ENCODE measurements at regions not wholly inside any gene's neighbourhood (a gene's known extent, or its start where the extent isn't known, plus 50 kb on each side); places are given as distances from the start of the nearest gene placed in this dataset.

DNA sequence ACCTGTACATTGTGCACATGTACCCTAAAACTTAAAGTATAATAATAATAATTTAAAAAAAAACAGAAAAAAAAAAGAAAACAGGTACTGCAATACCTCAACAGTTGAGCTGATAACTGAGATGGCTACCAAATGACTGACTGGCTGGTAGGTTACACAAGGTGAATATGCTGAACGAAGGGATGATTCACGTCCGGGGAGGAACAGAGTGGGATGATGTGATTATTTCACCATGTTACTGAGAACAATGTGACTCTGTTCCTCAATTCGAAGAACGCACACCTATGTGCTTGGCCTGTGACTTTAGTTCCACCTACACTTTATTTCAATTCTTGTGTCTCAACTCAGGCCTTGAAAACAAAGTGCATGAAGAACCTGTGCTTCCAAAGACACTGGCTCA, 111.7 kb downstream of the CXXC4 start:
- no peaks in the 10 kb centered on the region for H3K4me1 Mint-ChIP-seq (ENCODE audit: low read depth, unreplicated experiment)
- H3K4me3 ChIP-seq (ENCODE audit: insufficient read depth, low read depth, low read length) = no peak overlapping the region
- no peaks in the 10 kb centered on the region for H3K36me3 ChIP-seq (ENCODE audit: insufficient read depth, low read length)
- no peaks in the 10 kb centered on the region for H4K20me1 ChIP-seq (ENCODE audit: insufficient read depth, low read length)
- H3K4me2 ChIP-seq (ENCODE audit: low read length) = no peak overlapping the region
- no peaks in the 10 kb centered on the region for H3K27me3 ChIP-seq (ENCODE audit: insufficient read depth, low read length)
- no peaks in the 10 kb centered on the region for H3K79me2 ChIP-seq (ENCODE audit: insufficient read depth, low read length)
- no peak overlapping the region for H3K27ac Mint-ChIP-seq (ENCODE audit: unreplicated experiment)
- H3K36me3 Mint-ChIP-seq (ENCODE audit: low read depth, unreplicated experiment) = no peaks in the 10 kb centered on the region
- no peak for DNase-seq (ENCODE audit: low read depth)
- H2AFZ ChIP-seq (ENCODE audit: low read depth, low read length) = no peak overlapping the region
- H3K27ac ChIP-seq (ENCODE audit: low read depth, low read length) = no peak overlapping the region
- no peak overlapping the region for H3K4me3 Mint-ChIP-seq (ENCODE audit: unreplicated experiment)
- H3K9me3 ChIP-seq (ENCODE audit: insufficient read depth, low read depth, low read length) = no peaks in the 10 kb centered on the region
- H3K4me1 ChIP-seq (ENCODE audit: insufficient read depth, low read length) = no peaks in the 10 kb centered on the region
- no peak for TF ChIP-seq EZH2 (IDR thresholded peaks at IDR 0.05; ENCODE audit: insufficient read depth, low read length)
- TF ChIP-seq, protein P1, sequence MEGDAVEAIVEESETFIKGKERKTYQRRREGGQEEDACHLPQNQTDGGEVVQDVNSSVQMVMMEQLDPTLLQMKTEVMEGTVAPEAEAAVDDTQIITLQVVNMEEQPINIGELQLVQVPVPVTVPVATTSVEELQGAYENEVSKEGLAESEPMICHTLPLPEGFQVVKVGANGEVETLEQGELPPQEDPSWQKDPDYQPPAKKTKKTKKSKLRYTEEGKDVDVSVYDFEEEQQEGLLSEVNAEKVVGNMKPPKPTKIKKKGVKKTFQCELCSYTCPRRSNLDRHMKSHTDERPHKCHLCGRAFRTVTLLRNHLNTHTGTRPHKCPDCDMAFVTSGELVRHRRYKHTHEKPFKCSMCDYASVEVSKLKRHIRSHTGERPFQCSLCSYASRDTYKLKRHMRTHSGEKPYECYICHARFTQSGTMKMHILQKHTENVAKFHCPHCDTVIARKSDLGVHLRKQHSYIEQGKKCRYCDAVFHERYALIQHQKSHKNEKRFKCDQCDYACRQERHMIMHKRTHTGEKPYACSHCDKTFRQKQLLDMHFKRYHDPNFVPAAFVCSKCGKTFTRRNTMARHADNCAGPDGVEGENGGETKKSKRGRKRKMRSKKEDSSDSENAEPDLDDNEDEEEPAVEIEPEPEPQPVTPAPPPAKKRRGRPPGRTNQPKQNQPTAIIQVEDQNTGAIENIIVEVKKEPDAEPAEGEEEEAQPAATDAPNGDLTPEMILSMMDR (IDR thresholded peaks at IDR 0.05; ENCODE audit: insufficient read depth, low read depth, low read length) = no peak
- H3K9ac ChIP-seq (ENCODE audit: low read length) = no peak overlapping the region
- no peaks in the 10 kb centered on the region for H3K27me3 Mint-ChIP-seq (ENCODE audit: low read depth, unreplicated experiment)
- H3K9me3 Mint-ChIP-seq (ENCODE audit: unreplicated experiment) = peaks cover 2% of the 10 kb centered on the region
- no peak for FAIRE-seq

DNA sequence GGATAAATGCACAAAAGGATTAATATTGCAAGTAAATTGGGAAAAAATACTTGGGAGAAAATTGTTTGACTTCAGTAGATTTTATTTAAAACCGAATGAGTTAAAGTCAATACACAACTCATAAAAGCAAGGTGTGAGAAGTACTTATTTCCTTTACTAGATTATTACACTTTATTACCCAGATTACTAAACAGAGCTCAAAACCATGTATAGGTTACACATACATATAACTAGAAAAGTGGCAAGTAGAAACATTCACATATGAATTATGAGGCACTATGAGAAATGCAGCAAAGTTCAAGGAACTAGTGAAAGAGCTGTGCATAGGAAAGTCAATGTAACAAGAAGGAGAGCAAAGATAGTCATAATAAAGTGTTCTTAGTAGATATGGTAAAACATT, 113.0 kb downstream of the CXXC4 start:
- no peaks in the 10 kb centered on the region for H3K36me3 Mint-ChIP-seq (ENCODE audit: low read depth, unreplicated experiment)

DNA sequence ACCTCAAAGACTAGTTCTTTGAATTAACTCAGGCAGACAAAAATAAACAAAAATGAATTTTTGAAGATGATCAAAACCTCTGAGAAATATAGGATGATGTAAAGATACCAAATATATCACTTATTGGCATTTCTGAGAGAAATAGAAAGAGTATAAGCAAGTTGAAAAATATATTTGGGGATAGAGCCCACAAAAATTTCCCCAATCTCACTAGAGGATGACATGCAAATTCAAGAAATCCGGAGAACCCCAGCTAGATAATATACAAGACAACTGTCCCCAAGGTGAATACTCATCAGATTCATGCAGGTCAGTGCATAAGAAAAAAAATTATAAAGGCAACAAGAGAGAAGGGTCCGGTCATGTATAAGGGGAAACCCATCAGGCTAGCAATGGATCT, 129.1 kb downstream of the CXXC4 start:
- Mint-ChIP-seq H3K4me3 (ENCODE audit: unreplicated experiment) (no peak overlapping the region), H3K27ac (ENCODE audit: unreplicated experiment) (no peak overlapping the region), H3K27me3 (ENCODE audit: low read depth, unreplicated experiment) (no peaks in the 10 kb centered on the region), H3K4me1 (ENCODE audit: low read depth, unreplicated experiment) (no peaks in the 10 kb centered on the region), H3K9me3 (ENCODE audit: unreplicated experiment) (no peaks in the 10 kb centered on the region), H3K36me3 (ENCODE audit: low read depth, unreplicated experiment) (no peaks in the 10 kb centered on the region)
- TF ChIP-seq EZH2 (IDR thresholded peaks at IDR 0.05; ENCODE audit: insufficient read depth, low read length) = no peak
- TF ChIP-seq, protein P1 (IDR thresholded peaks at IDR 0.05; ENCODE audit: insufficient read depth, low read depth, low read length) = no peak
- DNase-seq (ENCODE audit: low read depth) (no peak), FAIRE-seq (no peak)
- Histone ChIP-seq H3K4me1 (ENCODE audit: insufficient read depth, low read length) (no peaks in the 10 kb centered on the region), H3K27ac (ENCODE audit: low read depth, low read length) (no peak overlapping the region), H3K4me2 (ENCODE audit: low read length) (no peak overlapping the region), H2AFZ (ENCODE audit: low read depth, low read length) (no peak overlapping the region), H4K20me1 (ENCODE audit: insufficient read depth, low read length) (no peaks in the 10 kb centered on the region), H3K9me3 (ENCODE audit: insufficient read depth, low read depth, low read length) (peaks cover 3% of the 10 kb centered on the region), H3K79me2 (ENCODE audit: insufficient read depth, low read length) (no peaks in the 10 kb centered on the region), H3K36me3 (ENCODE audit: insufficient read depth, low read length) (no peaks in the 10 kb centered on the region), H3K27me3 (ENCODE audit: insufficient read depth, low read length) (no peaks in the 10 kb centered on the region), H3K9ac (ENCODE audit: low read length) (no peak overlapping the region), H3K4me3 (ENCODE audit: insufficient read depth, low read depth, low read length) (no peak overlapping the region)

More for the DNA sequence above, 113.0 kb downstream of the CXXC4 start:
- Histone ChIP-seq H3K36me3 (ENCODE audit: insufficient read depth, low read length) (no peaks in the 10 kb centered on the region), H3K4me3 (ENCODE audit: insufficient read depth, low read depth, low read length) (no peak overlapping the region), H4K20me1 (ENCODE audit: insufficient read depth, low read length) (no peaks in the 10 kb centered on the region), H3K27me3 (ENCODE audit: insufficient read depth, low read length) (no peaks in the 10 kb centered on the region), H3K9me3 (ENCODE audit: insufficient read depth, low read depth, low read length) (no peaks in the 10 kb centered on the region), H3K9ac (ENCODE audit: low read length) (no peak overlapping the region), H3K79me2 (ENCODE audit: insufficient read depth, low read length) (no peaks in the 10 kb centered on the region), H3K4me2 (ENCODE audit: low read length) (no peak overlapping the region), H2AFZ (ENCODE audit: low read depth, low read length) (no peak overlapping the region), H3K4me1 (ENCODE audit: insufficient read depth, low read length) (no peaks in the 10 kb centered on the region), H3K27ac (ENCODE audit: low read depth, low read length) (no peak overlapping the region)
- FAIRE-seq (no peak), DNase-seq (ENCODE audit: low read depth) (no peak)
- no peak overlapping the region for H3K4me3 Mint-ChIP-seq (ENCODE audit: unreplicated experiment)
- H3K27ac Mint-ChIP-seq (ENCODE audit: unreplicated experiment) = no peak overlapping the region
- H3K9me3 Mint-ChIP-seq (ENCODE audit: unreplicated experiment) = peaks cover 2% of the 10 kb centered on the region
- TF ChIP-seq, protein P1 (IDR thresholded peaks at IDR 0.05; ENCODE audit: insufficient read depth, low read depth, low read length) = no peak
- TF ChIP-seq EZH2 (IDR thresholded peaks at IDR 0.05; ENCODE audit: insufficient read depth, low read length) = no peak
- H3K27me3 Mint-ChIP-seq (ENCODE audit: low read depth, unreplicated experiment) = no peaks in the 10 kb centered on the region
- H3K4me1 Mint-ChIP-seq (ENCODE audit: low read depth, unreplicated experiment) = no peaks in the 10 kb centered on the region
